SK-N-SH (cell line): ENCODE measurements at regions not wholly inside any gene's neighbourhood (a gene's known extent, or its start where the extent isn't known, plus 50 kb on each side); places are given as distances from the start of the nearest gene placed in this dataset.
"Not testable (repeated sequence)": the region's sequence is repeated elsewhere in the genome, so short reads cannot be mapped to it uniquely, and the experiment has no call there.

Experiments
- CTCF ChIA-PET: fragments of 300-600, 350-600 bp; formaldehyde crosslinking; extraction: SDS; loops from one replicate; lab custom pipeline; 2021; lab: Yijun Ruan, JAX
- POLR2A ChIA-PET: fragments of 350-600 bp; sonication (Branson Sonifier 250); formaldehyde crosslinking; extraction: SDS; loops from one replicate; lab custom pipeline; 2020; ENCODE audit warnings: antibody characterized with exemption, inconsistent platforms; lab: Yijun Ruan, JAX
- DNase-seq: peaks from one replicate; pipeline ENCODE4 v3.0.0; 2012
- H2AFZ ChIP-seq: fragments of 200-600 bp; sonication (generic); 2 replicates; pipeline ENCODE4 v1.8.1; 2016; ENCODE audit warnings: antibody characterized with exemption, mild to moderate bottlenecking, low read depth
- H3F3A ChIP-seq: fragments of 200-600 bp; sonication (generic); replicated peaks from 2 replicates; pipeline ENCODE3; 2016; ENCODE audit warnings: antibody characterized with exemption, mild to moderate bottlenecking; ENCODE audit not compliant: insufficient read depth
- H3K27ac ChIP-seq, 2 experiments: fragments of 200-500 bp in 1 of 2; fragments of 200-600 bp in 1 of 2; sonication (Bioruptor generic) in 1 of 2; sonication (generic), shearing (Covaris generic) in 1 of 2; 2 replicates each; pipeline versions ENCODE4 v1.5.1 to v1.6.1; 2014 to 2016; ENCODE audit warnings: low read depth in 2 of 2, inconsistent platforms in 1 of 2, low read length in 1 of 2, mild to moderate bottlenecking in 1 of 2, mixed read lengths in 1 of 2
- H3K27me3 ChIP-seq: fragments of 200-600 bp; sonication (generic), shearing (Covaris generic); 2 replicates; pipeline ENCODE4 v1.6.1; 2016; ENCODE audit warnings: mixed run types; ENCODE audit not compliant: insufficient read depth
- H3K36me3 ChIP-seq, 2 experiments: fragments of 200-500 bp in 1 of 2; fragments of 200-600 bp in 1 of 2; sonication (Bioruptor generic) in 1 of 2; sonication (generic) in 1 of 2; replicated peaks in 1 of 2; 2 replicates each; pipeline versions ENCODE3 to v1.5.1; 2014 to 2016; ENCODE audit warnings: low read length in 1 of 2, mild to moderate bottlenecking in 1 of 2; ENCODE audit not compliant: insufficient read depth in 2 of 2, control insufficient read depth in 1 of 2
- H3K4me1 ChIP-seq, 2 experiments: fragments of 200-500 bp in 1 of 2; fragments of 200-600 bp in 1 of 2; sonication (Bioruptor generic) in 1 of 2; sonication (generic), shearing (Covaris generic) in 1 of 2; 2 replicates each; pipeline versions ENCODE4 v1.5.1 to v1.6.1; 2014 to 2016; ENCODE audit warnings: low read depth in 1 of 2, low read length in 1 of 2, mixed run types in 1 of 2; ENCODE audit not compliant: insufficient read depth in 2 of 2, control insufficient read depth in 1 of 2
- H3K4me2 ChIP-seq: fragments of 200-600 bp; sonication (generic), shearing (Covaris generic); 2 replicates; pipeline ENCODE4 v1.6.1; 2017; ENCODE audit warnings: mixed run types
- H3K4me3 ChIP-seq, 2 experiments: fragments of 200-500 bp in 1 of 2; fragments of 200-600 bp in 1 of 2; sonication (Bioruptor generic) in 1 of 2; sonication (generic), shearing (Covaris generic) in 1 of 2; 2 replicates each; pipeline versions ENCODE4 v1.5.1 to v1.8.1; 2014 to 2016; ENCODE audit warnings: low read depth in 2 of 2, inconsistent platforms in 1 of 2, low read length in 1 of 2, mild to moderate bottlenecking in 1 of 2, mixed read lengths in 1 of 2, moderate library complexity in 1 of 2
- H3K79me2 ChIP-seq: fragments of 200-600 bp; sonication (generic); 2 replicates; pipeline ENCODE4 v1.8.1; 2017; ENCODE audit warnings: mild to moderate bottlenecking; ENCODE audit not compliant: insufficient read depth
- H3K9ac ChIP-seq: fragments of 200-600 bp; sonication (generic); 2 replicates; pipeline ENCODE4 v1.6.1; 2017; ENCODE audit warnings: mixed run types
- H3K9me2 ChIP-seq: fragments of 200-600 bp; sonication (generic); 2 replicates; pipeline ENCODE4 v1.6.1; 2017; ENCODE audit warnings: mixed run types
- H3K9me3 ChIP-seq: fragments of 200-600 bp; sonication (generic); 2 replicates; pipeline ENCODE4 v1.6.1; 2017; ENCODE audit warnings: mixed run types, mild to moderate bottlenecking, moderate library complexity
- H4K20me1 ChIP-seq: fragments of 200-600 bp; sonication (generic); 2 replicates; pipeline ENCODE4 v1.6.1; 2017; ENCODE audit warnings: mild to moderate bottlenecking, mixed run types; ENCODE audit not compliant: insufficient read depth
- ELF1 ChIP-seq: IDR thresholded peaks from 2 replicates; pipeline ENCODE4 v1.4.0; 2012
- EP300 ChIP-seq, 2 experiments: IDR thresholded peaks; 2 replicates each; pipeline versions ENCODE4 v1.4.0 to v1.6.1; 2012; ENCODE audit warnings: borderline replicate concordance in 1 of 2, low read depth in 1 of 2, low read length in 1 of 2
- EZH2phosphoT487 ChIP-seq: fragments of 200-600 bp; sonication (generic); IDR thresholded peaks from 2 replicates; pipeline ENCODE4 v1.6.1; 2017; ENCODE audit warnings: low read depth, mixed run types, mild to moderate bottlenecking, antibody characterized with exemption, moderate library complexity, borderline replicate concordance
- FOSL2 ChIP-seq: IDR thresholded peaks from 2 replicates; pipeline ENCODE4 v1.4.0; 2012; ENCODE audit warnings: low read depth, mild to moderate bottlenecking, moderate library complexity, borderline replicate concordance
- FOXJ3 ChIP-seq: sonication (generic); formaldehyde crosslinking; IDR thresholded peaks from 2 replicates; pipeline ENCODE4 v1.5.1; 2020; ENCODE audit warnings: mild to moderate bottlenecking, missing genetic modification reagents
- FOXM1 ChIP-seq: IDR thresholded peaks from 2 replicates; pipeline ENCODE4 v1.4.0; 2012; ENCODE audit warnings: low read depth, mild to moderate bottlenecking
- GABPA ChIP-seq: IDR thresholded peaks from 2 replicates; pipeline ENCODE4 v1.4.0; 2012; ENCODE audit warnings: low read depth, mild to moderate bottlenecking
- GATA2 ChIP-seq: sonication (generic); formaldehyde crosslinking; IDR thresholded peaks from 2 replicates; pipeline ENCODE4 v1.5.0; 2020; ENCODE audit warnings: mild to moderate bottlenecking, missing genetic modification reagents
- JUND ChIP-seq: IDR thresholded peaks from 2 replicates; pipeline ENCODE4 v1.4.0; 2012
- NFIC ChIP-seq: IDR thresholded peaks from 2 replicates; pipeline ENCODE4 v1.4.0; 2012; ENCODE audit warnings: borderline replicate concordance
- PBX3 ChIP-seq: IDR thresholded peaks from 2 replicates; pipeline ENCODE4; 2012
- RXRA ChIP-seq: IDR thresholded peaks from 2 replicates; pipeline ENCODE4 v1.4.0; 2012; ENCODE audit warnings: low read depth, mild to moderate bottlenecking, borderline replicate concordance
- TAF1 ChIP-seq: IDR thresholded peaks from 2 replicates; pipeline ENCODE4 v1.6.1; 2012; ENCODE audit warnings: low read depth, mild to moderate bottlenecking, low read length, moderate library complexity, borderline replicate concordance
- TEAD4 ChIP-seq: IDR thresholded peaks from 2 replicates; pipeline ENCODE4 v1.4.0; 2012; ENCODE audit warnings: mild to moderate bottlenecking, borderline replicate concordance; ENCODE audit not compliant: insufficient read depth
- YY1 ChIP-seq: IDR thresholded peaks from 2 replicates; pipeline ENCODE4 v1.4.0; 2012; ENCODE audit warnings: low read depth, mild to moderate bottlenecking
- WGBS: methylation state at CpG from one replicate; pipeline ENCODE4 v1.1.6; 2017; ENCODE audit warnings: low lambda C conversion rate; 5-methylcytosine and 5-hydroxymethylcytosine counted together
- TF ChIP-seq, protein P1 (sequence below): IDR thresholded peaks from 2 replicates; pipeline ENCODE4 v1.4.0; 2012; ENCODE audit warnings: low read depth, borderline replicate concordance
- TF ChIP-seq, protein P2 (sequence below): IDR thresholded peaks from 2 replicates; pipeline ENCODE4 v1.4.0; 2012; ENCODE audit warnings: low read depth, borderline replicate concordance

DNA sequence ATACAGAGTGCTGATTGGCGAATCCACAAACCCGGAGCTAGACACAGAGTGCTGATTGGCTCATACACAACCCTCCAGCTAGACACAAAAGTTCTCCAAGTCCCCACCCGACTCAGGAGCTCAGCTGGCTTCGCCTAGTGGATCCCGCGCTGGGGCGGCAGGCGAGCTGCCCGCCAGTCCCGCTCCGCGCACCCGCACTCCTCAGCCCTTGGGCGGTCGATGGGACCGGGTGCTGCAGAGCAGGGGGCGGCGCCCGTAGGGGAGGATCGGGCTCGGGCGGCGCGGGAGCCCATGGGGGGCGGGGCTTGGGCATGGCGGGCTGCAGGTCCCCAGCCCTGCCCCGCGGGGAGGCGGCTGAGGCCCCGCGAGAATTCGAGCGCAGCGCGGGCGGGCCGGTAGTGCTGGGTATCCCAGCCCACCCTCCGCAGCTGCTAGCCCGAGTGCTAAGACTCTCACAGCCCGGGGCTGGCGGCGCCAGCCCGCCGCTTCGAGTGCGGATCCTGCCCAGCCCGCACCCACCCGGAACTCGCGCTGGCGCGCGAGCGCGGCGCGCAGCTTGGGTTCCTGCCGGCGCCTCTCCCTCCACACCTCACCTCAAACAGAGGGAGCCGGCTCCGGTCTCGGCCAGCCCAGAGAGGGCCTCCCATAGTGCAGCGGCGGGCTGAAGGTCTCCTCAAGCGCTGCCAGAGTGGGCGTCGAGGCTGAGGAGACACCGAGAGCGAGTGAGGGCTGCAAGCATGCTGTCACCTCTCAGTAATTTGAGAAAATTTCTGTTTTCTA, 75.5 kb upstream of the ATP5MC3 start:
- Histone ChIP-seq H4K20me1 (no peaks in the 10 kb centered on the region), H3K4me1 (no peaks in the 10 kb centered on the region), H3K27me3 (no peaks in the 10 kb centered on the region; the same call in 1 of the 2 replicates), H3K9ac (no peak overlapping the region), H3K27ac (no peak overlapping the region), H3K79me2 (no peaks in the 10 kb centered on the region), H3K36me3 (no peaks in the 10 kb centered on the region), H3F3A (no peaks in the 10 kb centered on the region), H3K4me3 (no peak overlapping the region), H3K9me3 (no peaks in the 10 kb centered on the region), H2AFZ (no peak overlapping the region), H3K4me2 (no peak overlapping the region), H3K9me2 (no peaks in the 10 kb centered on the region)
- ChIA-PET POLR2A (no interaction called here), CTCF (interaction anchor here (1.1 to 1.4 kb wide), 3 partner anchors 25 to 840 kb away, joined by 3 to 8 read pairs (median 5); no protein-coding TSS in a partner anchor)
- TF ChIP-seq EP300 (IDR thresholded peaks at IDR 0.05; ENCODE audit: borderline replicate concordance in 1 of 2, low read depth in 1 of 2, low read length in 1 of 2): no peak
- TF ChIP-seq FOXM1: no peak
- 88% methylated on average over 47 of the region's 69 CpGs for WGBS
- DNase-seq: no peak

DNA sequence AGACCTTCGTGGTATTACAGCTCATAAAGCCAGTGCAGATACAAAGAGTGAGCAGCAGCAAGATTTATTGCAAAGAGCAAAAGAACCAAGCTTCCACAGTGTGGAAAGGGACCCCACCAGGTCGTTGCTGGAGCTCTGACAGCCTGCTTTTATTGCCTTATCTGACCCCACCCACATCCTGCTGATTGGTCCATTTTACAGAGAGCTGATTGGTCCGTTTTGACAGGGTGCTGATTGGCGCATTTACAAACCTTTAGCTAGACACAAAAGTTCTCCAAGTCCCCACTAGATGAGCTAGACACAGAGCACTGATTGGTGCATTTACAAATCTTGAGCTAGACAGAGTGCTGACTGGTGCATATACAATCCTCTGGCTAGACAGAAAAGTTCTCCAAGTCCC, 74.9 kb upstream of the ATP5MC3 start:
- POLR2A ChIA-PET: not testable (repeated sequence)

GRCh38 chr2:175253871-175254270, 72.4 kb upstream of the ATP5MC3 start:
- Histone ChIP-seq H2AFZ (no peak overlapping the region), H3K27ac (no peak overlapping the region), H3K4me3 (no peak overlapping the region), H3K36me3 (no peaks in the 10 kb centered on the region), H3K4me1 (no peaks in the 10 kb centered on the region), H3F3A (no peaks in the 10 kb centered on the region), H3K27me3 (no peaks in the 10 kb centered on the region; the same call in 1 of the 2 replicates), H3K4me2 (no peak overlapping the region), H3K79me2 (no peaks in the 10 kb centered on the region), H4K20me1 (no peaks in the 10 kb centered on the region), H3K9ac (no peak overlapping the region), H3K9me2 (no peaks in the 10 kb centered on the region), H3K9me3 (no peaks in the 10 kb centered on the region)
- ChIA-PET POLR2A (no interaction called here), CTCF (interaction anchor here (1.1 to 7.4 kb wide), 4 partner anchors 19 to 843 kb away, joined by 3 to 168 read pairs (median 36); partner anchors contain the start of gene HOXD12)
- no peak for DNase-seq
- 68% methylated on average over 3 of the region's 3 CpGs for WGBS
- no peak for TF ChIP-seq NFIC
- TF ChIP-seq PBX3: no peak
- no peak for TF ChIP-seq EZH2phosphoT487
- no peak for TF ChIP-seq RXRA
- TF ChIP-seq JUND: no peak
- TF ChIP-seq GATA2: no peak
- TF ChIP-seq FOXJ3: no peak
- TF ChIP-seq TAF1: no peak
- TF ChIP-seq EP300 (IDR thresholded peaks at IDR 0.05; ENCODE audit: borderline replicate concordance in 1 of 2, low read depth in 1 of 2, low read length in 1 of 2): no peak
- TF ChIP-seq FOSL2: no peak
- no peak for TF ChIP-seq YY1
- TF ChIP-seq, protein P1, sequence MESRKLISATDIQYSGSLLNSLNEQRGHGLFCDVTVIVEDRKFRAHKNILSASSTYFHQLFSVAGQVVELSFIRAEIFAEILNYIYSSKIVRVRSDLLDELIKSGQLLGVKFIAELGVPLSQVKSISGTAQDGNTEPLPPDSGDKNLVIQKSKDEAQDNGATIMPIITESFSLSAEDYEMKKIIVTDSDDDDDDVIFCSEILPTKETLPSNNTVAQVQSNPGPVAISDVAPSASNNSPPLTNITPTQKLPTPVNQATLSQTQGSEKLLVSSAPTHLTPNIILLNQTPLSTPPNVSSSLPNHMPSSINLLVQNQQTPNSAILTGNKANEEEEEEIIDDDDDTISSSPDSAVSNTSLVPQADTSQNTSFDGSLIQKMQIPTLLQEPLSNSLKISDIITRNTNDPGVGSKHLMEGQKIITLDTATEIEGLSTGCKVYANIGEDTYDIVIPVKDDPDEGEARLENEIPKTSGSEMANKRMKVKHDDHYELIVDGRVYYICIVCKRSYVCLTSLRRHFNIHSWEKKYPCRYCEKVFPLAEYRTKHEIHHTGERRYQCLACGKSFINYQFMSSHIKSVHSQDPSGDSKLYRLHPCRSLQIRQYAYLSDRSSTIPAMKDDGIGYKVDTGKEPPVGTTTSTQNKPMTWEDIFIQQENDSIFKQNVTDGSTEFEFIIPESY: no peak
- TF ChIP-seq, protein P2, sequence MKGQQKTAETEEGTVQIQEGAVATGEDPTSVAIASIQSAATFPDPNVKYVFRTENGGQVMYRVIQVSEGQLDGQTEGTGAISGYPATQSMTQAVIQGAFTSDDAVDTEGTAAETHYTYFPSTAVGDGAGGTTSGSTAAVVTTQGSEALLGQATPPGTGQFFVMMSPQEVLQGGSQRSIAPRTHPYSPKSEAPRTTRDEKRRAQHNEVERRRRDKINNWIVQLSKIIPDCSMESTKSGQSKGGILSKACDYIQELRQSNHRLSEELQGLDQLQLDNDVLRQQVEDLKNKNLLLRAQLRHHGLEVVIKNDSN: no peak
- TF ChIP-seq TEAD4: no peak
- TF ChIP-seq ELF1: no peak
- no peak for TF ChIP-seq GABPA

More for the DNA sequence above, 74.9 kb upstream of the ATP5MC3 start:
- not testable (repeated sequence) for H3K4me1 ChIP-seq, H4K20me1 ChIP-seq, H3K4me2 ChIP-seq, H3K4me3 ChIP-seq, H3K9me3 ChIP-seq, H3K9me2 ChIP-seq, H3F3A ChIP-seq, H3K27me3 ChIP-seq, H2AFZ ChIP-seq, H3K36me3 ChIP-seq, H3K79me2 ChIP-seq, DNase-seq, H3K27ac ChIP-seq, H3K9ac ChIP-seq
- CTCF ChIA-PET: interaction anchor here (1.1 to 1.4 kb wide), 2 partner anchors 832 to 841 kb away, joined by 3 to 5 read pairs; no protein-coding TSS in a partner anchor
- WGBS: 0% methylated on average over 2 of the region's 4 CpGs
